Nephron progenitor cell (in vitro differentiated cells): ENCODE measurements at regions not wholly inside any gene's neighbourhood (a gene's known extent, or its start where the extent isn't known, plus 50 kb on each side); places are given as distances from the start of the nearest gene placed in this dataset.

Experiments used
- DNase-seq: peaks from one replicate; pipeline ENCODE4 v3.0.0; 2021
- H3K27ac Mint-ChIP-seq: 2 replicates; pipeline ENCODE4 v1.8.0; 2021; ENCODE audit warnings: mild to moderate bottlenecking, moderate library complexity, mixed read lengths
- H3K27me3 Mint-ChIP-seq: 2 replicates; pipeline ENCODE4 v1.8.0; 2021; ENCODE audit warnings: mild to moderate bottlenecking, low read depth, mixed read lengths; ENCODE audit not compliant: poor library complexity
- H3K36me3 Mint-ChIP-seq: 2 replicates; pipeline ENCODE4 v1.8.0; 2021; ENCODE audit warnings: low read depth, mixed read lengths
- H3K4me1 Mint-ChIP-seq: 2 replicates; pipeline ENCODE4 v1.8.0; 2021; ENCODE audit warnings: mixed read lengths
- H3K4me3 Mint-ChIP-seq: 2 replicates; pipeline ENCODE4 v1.8.0; 2021; ENCODE audit warnings: mild to moderate bottlenecking, moderate library complexity, mixed read lengths
- H3K9me3 Mint-ChIP-seq: 2 replicates; pipeline ENCODE4 v1.8.0; 2021; ENCODE audit warnings: mild to moderate bottlenecking, moderate library complexity, mixed read lengths
- TF ChIP-seq, protein P1 (sequence below): fragments of 200-600 bp; sonication (generic); IDR thresholded peaks from 2 replicates; pipeline ENCODE4 v1.5.0; 2021; ENCODE audit warnings: antibody characterized with exemption

DNA sequence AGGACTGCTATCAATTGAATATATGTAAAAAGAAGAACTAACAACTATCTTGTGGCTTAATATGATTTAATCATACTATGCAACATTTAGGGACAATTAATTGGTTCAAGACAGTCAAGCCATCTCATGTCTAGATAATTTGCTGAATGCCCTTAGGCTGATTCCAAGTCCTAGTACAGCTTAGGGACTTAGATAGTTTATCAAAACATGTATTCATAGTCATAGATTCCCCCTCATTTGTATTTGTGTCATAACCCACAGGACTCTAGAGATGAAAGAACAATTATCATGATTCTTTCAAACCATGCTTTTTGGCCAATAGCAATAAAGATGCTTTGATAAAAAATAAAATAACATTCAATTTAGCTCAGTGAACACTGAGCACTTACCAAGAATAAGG, 607.6 kb downstream of the SLITRK1 start:
- Mint-ChIP-seq H3K27ac (no peak overlapping the region), H3K9me3 (no peaks in the 10 kb centered on the region)
- TF ChIP-seq, protein P1, sequence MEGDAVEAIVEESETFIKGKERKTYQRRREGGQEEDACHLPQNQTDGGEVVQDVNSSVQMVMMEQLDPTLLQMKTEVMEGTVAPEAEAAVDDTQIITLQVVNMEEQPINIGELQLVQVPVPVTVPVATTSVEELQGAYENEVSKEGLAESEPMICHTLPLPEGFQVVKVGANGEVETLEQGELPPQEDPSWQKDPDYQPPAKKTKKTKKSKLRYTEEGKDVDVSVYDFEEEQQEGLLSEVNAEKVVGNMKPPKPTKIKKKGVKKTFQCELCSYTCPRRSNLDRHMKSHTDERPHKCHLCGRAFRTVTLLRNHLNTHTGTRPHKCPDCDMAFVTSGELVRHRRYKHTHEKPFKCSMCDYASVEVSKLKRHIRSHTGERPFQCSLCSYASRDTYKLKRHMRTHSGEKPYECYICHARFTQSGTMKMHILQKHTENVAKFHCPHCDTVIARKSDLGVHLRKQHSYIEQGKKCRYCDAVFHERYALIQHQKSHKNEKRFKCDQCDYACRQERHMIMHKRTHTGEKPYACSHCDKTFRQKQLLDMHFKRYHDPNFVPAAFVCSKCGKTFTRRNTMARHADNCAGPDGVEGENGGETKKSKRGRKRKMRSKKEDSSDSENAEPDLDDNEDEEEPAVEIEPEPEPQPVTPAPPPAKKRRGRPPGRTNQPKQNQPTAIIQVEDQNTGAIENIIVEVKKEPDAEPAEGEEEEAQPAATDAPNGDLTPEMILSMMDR: no peak

DNA sequence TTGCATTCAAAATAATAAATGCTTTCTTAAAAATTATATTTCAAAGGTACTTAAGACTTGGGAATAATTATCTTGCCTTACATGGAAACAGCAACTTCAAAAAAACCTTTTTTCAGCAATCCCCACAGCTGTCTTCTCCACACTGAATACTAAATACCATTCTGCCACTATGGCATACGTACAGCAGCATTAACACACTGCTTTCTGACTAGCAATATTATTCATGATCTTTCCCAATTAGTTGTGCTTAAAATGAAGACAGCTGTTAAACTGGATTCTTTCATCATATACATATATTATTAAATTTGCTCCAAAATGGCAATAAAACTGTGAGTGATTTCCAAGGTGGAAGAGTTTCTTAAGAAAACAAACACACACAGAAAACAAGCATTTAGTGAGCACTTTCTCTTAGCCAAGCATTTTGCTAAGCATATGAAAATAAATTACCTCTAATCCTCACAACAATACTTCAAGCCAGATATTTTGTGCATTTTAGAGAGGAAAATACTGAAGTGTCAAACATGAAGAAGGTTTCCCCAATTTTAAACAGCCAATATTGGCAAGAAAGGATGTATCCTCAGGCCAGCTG, 609.5 kb downstream of the SLITRK1 start:
- Mint-ChIP-seq H3K4me1 (no peaks in the 10 kb centered on the region), H3K4me3 (no peak overlapping the region), H3K27me3 (no peaks in the 10 kb centered on the region), H3K36me3 (no peaks in the 10 kb centered on the region), H3K9me3 (no peaks in the 10 kb centered on the region), H3K27ac (no peak overlapping the region)
- DNase-seq: no peak
- TF ChIP-seq, protein P1: no peak

More for the DNA sequence above, 607.6 kb downstream of the SLITRK1 start:
- DNase-seq: no peak
- Mint-ChIP-seq H3K36me3 (no peaks in the 10 kb centered on the region), H3K4me1 (no peaks in the 10 kb centered on the region), H3K27me3 (no peaks in the 10 kb centered on the region), H3K4me3 (no peak overlapping the region)

DNA sequence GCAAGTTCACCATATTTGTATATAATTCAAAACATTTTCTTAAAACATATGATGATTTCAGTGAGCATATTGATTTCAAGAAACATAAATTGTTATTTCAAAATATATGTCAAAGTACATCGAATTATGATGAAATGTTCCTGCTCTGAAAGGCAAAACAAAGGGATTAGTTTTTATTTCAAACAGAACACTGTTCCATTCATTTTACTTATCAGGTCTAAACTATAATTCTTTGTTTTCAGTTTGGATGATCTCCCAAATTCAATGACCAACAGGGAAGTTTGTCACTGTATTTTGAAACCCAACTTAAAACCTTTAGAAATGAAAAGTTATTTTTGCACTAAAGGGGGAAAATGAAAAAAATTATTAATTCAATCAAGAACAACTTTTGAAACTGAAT, 610.2 kb downstream of the SLITRK1 start:
- H3K36me3 Mint-ChIP-seq: no peaks in the 10 kb centered on the region
- H3K4me3 Mint-ChIP-seq: no peak overlapping the region
- H3K4me1 Mint-ChIP-seq: no peaks in the 10 kb centered on the region
- no peak overlapping the region for H3K27ac Mint-ChIP-seq
- H3K9me3 Mint-ChIP-seq: no peaks in the 10 kb centered on the region
- no peak for DNase-seq
- TF ChIP-seq, protein P1: no peak
- no peaks in the 10 kb centered on the region for H3K27me3 Mint-ChIP-seq

DNA sequence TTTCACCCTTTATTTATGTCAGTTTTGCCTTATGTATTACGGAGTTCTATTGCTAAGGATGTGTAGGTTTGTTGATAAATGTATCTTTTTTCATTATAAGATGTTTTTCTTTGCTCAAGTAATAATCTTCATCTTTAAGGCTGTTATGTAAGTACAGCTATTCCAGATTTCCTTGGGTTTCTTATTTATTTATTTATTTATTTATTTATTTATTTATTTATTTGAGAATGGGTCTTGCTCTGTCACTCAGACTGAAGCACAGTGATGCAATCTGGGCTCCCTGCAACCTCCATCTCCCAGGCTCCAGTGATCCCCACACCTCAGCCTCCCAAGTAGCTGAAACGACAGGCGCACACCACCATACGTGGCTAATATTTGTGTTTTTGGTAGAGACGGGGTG, 617.0 kb downstream of the SLITRK1 start:
- TF ChIP-seq, protein P1: no peak
- no peak for DNase-seq
- Mint-ChIP-seq H3K9me3 (no peaks in the 10 kb centered on the region), H3K4me3 (no peak overlapping the region), H3K4me1 (no peaks in the 10 kb centered on the region), H3K27me3 (no peaks in the 10 kb centered on the region), H3K27ac (no peak overlapping the region), H3K36me3 (no peaks in the 10 kb centered on the region)

DNA sequence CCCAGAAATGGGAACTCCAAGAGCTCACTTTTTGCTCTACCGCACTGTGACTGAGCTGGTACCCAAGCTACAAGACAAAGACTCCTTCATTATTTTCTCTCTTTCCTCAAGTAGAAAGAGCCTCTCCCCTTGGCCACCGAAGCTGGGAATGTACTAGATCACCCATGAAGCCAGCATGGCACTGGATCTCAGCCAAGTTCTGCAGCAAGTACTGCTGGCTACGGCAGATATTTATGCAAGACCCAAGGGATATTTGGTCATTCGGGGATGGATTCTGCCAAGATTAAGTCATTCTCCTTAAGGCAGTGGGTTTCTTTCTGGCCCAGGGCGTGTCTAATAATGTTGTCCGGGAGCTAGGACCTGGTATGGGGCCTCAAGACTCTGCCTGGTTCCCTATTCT, 633.5 kb downstream of the SLITRK1 start:
- Mint-ChIP-seq H3K36me3 (no peaks in the 10 kb centered on the region), H3K27ac (no peak overlapping the region), H3K4me3 (no peak overlapping the region), H3K27me3 (no peaks in the 10 kb centered on the region), H3K9me3 (peaks cover 8% of the 10 kb centered on the region), H3K4me1 (no peaks in the 10 kb centered on the region)
- TF ChIP-seq, protein P1: no peak
- DNase-seq: no peak

DNA sequence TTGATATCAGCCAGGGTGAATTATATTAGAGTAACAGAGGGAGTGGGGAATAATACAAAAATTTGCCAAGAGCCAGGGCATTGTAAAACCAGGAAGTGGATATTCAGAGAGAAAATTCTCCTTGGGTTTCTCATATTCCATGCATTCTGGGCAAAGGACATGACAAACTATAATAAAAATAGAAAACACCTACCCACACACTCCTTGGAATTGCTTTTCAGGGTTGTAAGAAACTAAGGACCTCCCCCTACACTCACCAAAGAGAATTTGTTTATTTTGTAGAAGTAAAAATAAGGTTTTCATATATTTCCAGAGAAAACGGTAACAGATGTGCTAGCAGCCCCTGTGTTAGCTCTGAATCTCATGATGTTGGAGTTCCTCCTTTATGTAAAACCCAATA, 649.6 kb downstream of the SLITRK1 start:
- no peak for DNase-seq
- Mint-ChIP-seq H3K4me1 (no peaks in the 10 kb centered on the region), H3K9me3 (no peaks in the 10 kb centered on the region), H3K27me3 (no peaks in the 10 kb centered on the region), H3K4me3 (no peak overlapping the region), H3K36me3 (no peaks in the 10 kb centered on the region), H3K27ac (no peak overlapping the region)
- TF ChIP-seq, protein P1: no peak
